ENCODE measurements at regions not wholly inside any gene's neighbourhood (a gene's known extent, or its start where the extent isn't known, plus 50 kb on each side); places are given as distances from the start of the nearest gene placed in this dataset.
"Not testable (repeated sequence)": the region's sequence is repeated elsewhere in the genome, so short reads cannot be mapped to it uniquely, and the experiment has no call there.

DNA sequence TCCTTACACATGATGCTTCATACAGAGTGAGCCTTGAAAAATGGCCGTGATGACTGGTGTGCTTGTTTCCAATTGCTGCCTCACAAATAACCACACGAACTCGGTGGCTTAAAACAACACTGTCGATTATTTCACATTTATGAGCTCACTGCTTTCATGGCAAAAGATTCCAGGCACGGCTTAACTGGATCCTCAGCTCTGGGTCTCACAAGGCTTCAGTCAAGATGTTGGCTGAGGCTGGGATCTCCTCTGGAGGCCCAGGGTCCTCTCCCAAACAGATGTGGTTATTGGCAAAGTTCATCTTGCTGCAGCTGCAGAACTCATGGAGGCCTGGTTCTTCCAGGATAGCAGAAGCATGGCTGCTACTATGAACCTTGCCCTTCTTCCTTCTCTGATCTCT lies 144.6 kb downstream of the TFAP2C start:
- DNase-seq, result no peak

DNA sequence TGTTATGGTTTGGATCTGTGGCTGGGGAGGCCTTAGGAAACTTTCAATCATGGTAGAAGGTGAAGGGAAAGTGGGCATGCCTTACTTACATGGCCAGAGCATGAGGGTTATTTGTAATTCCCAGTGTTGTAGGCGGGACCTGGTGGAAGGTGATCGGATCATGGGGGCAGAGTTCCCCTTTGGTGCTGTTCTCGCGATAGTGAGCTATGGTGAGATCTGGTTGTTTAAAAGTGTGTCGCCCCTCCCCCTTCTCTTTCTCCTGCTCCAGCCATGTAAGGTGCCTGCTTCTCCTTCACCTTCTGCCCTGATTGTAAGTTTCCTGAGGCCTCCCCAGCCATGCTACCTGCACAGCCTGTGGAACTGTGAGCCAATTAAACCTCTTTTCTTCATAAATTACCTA lies 145.8 kb downstream of the TFAP2C start:
- DNase-seq, result no peak

DNA sequence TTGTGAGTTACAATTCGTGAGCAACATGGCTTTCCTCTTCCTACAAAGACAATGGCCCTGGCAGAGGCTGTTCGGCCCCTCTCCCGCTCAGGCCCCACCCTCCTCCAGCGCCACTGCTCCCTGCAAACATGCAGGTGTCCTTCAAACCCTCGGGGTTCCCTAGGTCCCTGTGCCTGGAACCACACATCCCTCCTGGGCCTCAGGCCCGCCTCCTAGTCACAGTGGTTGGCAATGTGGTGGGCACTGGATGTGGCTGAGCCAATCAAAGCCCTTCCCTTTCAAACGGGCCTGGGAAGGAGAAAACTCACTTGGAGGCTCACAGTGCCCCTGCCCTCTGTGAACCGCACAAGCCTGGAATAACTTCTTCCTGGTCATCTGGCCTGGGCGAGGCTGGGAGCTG lies 147.2 kb downstream of the TFAP2C start:
- DNase-seq, result no peak

DNA sequence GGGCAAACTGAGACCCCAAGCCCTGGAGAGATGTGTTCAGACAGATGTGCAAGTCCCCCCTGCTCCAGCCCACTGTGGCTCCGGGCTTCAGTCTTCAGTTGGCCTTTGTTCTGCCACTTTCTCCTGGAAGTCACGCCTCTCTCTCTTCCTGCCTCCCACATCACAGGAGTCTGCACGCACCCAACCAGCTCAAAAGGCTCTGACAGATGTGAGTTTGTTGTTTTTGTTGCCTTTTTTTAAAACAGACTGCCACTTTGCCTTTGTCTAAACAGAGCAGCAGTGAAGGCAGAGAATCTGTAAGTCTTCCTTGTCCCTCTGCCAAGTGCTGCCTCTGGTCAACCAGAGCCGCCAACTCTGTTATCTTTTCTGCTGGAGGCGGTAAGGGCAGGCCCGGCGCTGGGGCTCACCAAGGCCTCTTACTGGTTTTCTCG lies 149.7 kb downstream of the TFAP2C start:
- DNase-seq, result no peak

DNA sequence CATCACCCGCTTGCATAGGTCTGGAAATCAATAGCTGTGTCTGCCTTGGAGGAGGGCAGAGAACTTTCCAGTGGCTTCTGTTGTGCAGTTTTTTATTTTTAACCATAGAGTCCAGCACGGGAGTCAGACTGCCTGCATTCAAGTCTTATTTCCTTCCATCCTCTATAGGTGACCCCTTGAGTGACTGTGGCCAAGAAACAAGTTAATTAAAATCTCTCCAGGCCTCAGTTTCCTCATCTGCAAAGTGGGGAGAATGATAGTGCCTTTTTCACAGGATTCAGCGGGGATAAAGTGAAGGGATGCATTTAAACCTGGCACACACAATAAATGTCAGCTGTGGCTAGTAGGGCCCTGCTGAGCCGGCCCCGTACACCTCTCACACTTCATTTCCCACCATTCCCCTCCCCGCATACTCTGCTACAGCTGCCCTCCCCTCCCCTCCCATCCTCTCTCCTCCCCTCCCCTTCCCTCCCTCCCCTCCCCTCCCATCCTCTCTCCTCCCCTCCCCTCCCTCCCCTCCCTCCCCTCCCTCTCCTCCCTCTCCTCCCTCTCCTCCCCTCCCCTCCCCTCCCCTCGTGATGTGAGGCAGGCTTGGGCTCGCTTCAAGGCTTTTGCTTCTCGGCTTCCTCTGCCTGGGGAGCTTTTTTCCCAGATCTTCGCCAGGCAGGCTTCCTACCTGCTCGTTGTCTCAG lies 150.5 kb downstream of the TFAP2C start:
- no peak for DNase-seq

DNA sequence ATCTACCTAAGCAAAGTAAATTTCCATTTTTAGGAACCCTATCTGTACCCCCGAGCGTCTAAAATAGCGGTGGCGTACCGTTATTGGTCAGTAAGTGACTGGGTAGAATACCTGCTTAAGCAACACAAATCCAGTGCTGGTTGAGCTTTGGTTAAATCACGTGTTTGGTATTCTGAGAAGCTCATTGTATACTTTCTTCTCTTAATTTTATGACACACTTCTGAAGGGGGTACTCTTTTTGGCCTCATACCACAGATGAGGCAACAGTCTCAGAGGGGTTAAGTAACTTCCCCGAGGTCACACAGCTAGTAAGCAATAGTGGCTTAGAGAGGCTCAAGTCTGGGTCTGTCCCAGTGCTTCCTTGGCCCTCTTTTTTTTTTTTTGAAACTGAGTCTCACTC lies 151.2 kb downstream of the TFAP2C start:
- DNase-seq, result no peak

DNA sequence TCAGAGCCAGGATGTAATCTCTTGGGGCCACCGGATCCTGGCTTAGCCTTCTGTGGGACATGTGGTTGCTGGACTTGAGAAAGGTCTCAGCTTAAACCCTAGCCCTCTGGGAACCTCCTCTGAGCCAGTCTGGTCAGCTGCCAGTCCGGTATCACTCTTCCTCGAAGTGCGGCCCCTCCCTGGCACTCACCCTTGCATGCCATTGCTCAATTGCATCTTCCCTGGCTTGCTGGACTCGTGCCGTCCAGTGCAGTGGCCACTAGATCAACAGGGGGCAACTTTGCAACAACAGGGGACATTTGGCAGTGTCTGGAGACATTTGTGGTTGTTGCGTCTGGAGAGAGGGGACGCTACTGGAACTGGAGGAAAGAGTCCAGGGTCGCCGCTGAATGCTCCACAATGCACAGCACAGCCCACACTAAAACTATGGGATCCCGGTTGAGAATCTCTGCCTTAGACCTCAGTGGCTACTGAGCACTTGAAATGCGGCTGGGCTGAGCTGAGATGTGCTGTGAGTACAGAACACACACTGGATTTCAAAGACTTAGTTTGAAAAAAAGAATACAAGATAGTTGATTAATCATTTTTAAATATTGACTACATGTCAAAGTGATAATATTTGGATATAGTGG lies 152.1 kb downstream of the TFAP2C start:
- no peak for DNase-seq

DNA sequence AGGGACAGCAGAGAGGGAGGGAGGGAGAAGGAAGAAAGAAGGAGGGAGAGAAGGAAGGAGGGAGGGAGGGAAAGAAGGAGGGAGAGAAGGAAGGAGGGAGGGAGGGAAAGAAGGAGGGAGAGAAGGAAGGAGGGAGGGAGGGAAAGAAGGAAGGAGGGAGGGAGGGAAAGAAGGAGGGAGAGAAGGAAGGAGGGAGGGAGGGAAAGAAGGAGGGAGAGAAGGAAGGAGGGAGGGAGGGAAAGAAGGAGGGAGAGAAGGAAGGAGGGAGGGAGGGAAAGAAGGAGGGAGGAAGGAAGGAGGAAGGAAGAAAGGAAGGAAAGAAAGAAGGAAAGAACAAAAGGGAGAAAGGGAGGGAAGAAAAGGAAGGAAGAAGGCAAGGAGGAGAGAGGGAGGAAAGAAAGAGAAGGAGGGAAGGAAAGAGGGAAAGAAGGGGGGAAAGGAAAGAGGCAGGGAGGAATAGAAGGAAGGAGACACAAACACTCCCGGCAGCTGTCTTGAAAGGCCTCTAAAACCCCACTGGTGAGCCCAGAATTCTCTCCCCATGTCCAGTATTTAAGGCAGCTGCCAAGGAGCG lies 153.0 kb downstream of the TFAP2C start:
- DNase-seq, result not testable (repeated sequence)

DNA sequence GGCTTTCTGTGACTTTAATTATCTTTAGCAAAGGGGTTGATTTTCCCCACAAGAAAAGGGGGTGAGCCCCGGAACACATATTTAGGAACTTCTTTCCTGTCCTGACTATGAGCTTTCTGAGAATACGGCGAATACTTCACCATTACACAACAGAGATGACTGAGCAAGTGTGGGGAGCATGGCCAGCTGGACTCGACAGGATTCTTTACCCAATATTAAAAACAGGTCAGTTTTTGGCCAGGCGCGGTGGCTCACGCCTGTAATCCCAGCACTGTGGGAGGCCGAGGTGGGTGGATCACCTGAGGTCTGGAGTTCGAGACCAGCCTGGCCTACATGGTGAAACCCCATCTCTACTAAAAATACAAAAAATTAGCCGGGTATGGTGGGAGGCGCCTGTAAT lies 153.7 kb downstream of the TFAP2C start:
- not testable (repeated sequence) for DNase-seq

DNA sequence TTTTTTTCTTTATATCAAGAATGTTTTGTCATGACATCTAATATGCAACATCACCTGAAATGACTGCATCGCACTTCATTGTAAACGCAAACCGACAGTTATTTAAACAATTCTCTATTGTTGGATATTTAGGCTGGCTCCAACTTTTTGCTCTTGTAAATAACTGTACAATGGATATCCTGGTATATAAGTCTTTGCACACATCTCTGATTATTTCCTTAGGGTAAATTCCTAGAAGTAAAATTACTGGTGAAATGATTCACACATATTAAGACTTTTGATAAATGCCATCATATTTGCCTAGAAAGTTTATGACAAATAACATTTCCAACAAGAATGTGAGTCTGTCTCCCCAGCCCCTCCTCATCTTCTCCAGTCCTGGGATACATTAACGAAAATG lies 154.7 kb downstream of the TFAP2C start:
- DNase-seq, result no peak

DNA sequence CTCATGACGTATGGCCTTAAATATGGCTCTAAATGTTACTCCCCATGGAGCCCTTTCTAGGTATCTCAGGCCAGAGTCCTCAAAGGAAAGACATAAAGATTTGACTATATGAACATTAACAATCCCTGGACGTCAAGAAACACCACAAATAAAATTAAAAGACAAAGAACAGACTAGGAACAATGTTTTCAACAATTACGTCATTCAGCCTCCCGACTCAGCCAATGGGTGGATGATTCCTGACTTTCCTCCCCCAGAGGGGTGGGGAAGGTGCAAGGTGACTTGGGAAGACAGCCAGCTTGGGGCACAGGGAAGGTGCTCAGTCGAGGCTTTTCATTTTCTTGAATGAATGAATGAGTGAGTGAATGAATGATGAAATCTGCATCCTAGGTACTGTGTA lies 157.4 kb downstream of the TFAP2C start:
- no peak for DNase-seq

DNA sequence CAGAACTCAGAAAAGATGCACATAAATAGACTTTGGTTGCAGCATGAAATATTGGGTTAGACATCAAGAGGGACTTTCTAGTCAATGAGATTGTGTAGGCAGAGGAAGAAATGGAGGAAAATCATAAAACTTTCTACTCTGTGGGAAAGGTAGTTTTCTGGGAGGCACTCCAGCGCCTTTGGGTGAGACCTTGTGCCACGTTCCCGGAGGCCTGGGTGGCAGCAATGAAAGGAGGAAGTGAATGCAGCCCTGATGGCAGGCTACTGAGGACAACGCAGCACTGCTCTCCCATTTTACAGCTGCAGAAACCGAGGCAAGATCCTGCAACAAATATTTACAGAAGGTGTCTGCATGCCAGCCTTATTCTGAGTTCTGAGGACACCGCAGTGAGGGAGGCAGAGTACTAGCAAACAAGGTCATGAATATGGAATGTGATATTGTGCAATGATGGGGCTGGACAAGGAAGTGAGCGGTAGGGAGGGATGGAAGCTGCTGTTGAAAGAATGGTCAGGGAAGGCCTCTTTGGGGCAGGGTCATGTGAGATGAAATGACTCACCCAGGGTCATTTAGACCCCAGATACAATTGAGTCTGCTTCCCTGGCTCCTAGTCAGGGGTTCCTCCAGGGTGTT lies 159.1 kb downstream of the TFAP2C start:
- no peak for DNase-seq

DNA sequence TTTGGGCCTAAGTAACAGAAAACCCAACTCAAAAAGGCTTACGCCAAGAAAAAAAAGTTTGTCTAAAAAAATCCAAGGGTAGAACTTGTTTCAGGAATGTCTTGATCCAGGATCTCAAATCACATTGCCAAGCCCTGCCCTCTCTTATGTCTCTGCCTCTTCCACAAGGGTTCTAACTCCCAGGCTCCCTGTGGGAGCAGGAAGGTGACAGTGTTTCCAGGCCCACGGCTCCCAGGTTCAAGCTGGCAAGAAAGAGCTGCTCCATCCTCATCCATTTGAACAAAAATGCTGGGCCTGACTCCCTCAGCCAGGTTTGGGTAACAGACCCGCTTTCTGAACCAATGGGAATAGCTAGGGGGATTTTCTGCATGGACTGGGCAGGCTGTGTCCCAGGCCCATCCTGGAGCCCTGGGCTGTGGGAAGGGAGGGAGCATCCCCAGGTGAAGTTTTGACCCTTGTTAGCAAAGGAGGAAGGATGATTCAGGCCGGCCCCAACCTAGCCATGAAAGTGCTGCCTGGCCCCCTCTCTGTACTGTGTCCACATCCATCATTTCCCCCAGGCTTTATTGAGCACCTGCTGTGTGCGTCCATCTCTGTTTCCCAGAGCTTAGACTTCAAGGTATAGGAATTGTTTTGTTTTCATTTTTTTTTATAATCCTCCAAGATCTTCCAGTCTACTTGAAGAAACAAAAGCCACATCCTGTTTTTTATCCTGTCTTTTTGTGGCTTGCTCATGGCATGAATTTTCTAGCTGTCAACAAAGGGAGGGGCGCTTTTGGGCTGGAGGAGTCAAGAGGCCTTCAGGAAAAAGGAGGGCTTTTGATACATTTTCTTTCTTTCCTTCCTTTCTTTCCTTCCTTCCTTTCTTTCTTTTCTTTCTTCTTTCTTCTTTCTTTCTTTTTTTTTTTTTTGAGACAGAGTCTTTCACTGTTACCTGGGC lies 159.8 kb downstream of the TFAP2C start:
- no peak for DNase-seq

DNA sequence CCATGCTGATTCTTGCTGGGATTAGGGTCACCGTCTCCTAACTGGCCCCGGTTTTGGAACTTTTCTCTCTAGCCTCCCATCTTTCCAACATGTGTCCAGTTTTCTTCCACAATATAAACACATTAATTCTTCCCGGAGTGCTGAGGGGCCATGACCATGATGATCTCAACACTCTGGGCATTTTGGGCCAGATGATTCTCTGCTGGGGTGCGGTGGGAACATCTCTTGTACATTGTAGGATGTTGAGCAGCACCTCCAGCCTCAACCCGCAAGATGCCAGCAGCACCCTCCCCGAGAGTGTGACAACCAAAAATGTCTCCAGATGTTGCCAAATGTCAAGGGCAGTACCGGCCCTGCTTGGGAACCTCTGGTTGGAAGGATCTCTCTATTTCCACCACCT lies 164.8 kb downstream of the TFAP2C start:
- no peak for DNase-seq

DNA sequence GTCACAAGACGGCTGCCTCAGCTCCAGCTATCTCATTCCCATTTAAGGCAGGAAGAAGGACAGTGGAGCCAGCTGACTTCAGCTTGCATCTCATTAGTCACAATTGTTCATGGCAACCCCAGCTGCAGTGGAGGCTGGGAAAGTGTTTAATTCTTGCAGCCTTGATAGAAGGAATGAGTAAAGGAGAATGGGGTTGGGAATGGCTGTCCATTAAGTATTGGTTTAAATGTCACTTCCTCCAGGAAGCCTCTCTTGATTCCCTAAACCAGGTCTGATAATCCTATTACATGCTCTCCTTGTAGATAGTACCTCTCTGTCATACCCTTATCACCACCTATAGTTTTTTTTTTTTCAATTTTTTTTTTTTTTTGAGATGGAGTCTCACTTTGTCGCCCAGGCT lies 166.4 kb downstream of the TFAP2C start:
- no peak for DNase-seq

DNA sequence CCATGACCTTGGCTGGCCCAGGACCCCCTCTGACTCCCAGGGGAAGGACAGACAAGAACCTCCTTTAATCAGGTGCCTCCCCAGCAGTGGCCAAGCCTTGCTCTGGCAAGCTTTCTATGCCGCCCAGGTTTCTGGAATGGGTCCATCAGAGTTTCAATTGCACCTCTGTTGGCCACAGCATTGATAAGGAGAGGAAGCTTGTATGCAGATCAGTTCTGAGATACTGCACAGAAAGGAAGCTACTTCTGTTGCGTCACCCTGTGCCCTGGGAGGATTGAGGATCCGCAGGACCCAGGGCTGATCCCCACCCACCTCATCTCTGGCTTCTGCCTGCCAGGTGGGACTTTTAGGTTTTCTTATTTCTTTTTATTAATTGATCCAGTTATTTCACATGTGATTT lies 167.2 kb downstream of the TFAP2C start:
- no peak for DNase-seq

DNA sequence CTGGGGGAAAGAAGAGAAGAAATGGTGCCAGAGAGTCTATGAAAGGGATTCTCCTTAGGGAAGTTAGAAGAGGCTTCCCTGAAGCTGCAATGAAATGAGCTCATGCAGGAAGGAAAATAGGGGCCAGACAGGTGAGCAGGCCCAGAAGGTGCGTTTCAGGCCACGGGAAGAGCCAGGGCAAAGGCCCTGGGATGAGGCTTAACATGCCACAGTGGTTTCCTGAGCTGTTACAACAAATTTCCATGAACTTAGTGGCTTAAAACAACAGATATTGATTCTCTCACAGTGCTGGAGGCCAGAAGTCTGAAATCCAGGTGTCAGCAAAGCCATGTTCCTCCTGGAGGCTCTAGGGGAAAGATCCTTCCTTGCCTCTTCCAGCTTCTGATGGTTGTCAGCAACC lies 167.9 kb downstream of the TFAP2C start:
- no peak for DNase-seq

DNA sequence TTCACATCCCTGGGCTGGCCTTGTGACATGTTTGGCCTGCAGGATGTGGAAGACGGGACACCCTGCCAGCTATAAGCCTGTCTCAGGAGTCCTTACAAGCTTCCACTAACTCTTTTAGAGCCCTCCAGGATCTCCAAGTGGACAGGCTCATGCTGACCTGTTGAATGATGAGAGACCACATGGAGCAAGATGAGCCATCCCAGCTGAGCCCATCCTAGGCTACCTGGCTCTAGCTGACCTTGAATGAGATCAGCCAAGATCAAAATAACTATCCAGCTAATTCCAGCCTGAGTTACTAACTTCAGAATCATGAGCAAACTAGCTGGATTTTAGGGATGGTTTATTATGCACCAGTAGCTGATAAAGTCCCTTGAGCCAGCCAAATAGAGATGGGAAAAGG lies 169.5 kb downstream of the TFAP2C start:
- no peak for DNase-seq

DNA sequence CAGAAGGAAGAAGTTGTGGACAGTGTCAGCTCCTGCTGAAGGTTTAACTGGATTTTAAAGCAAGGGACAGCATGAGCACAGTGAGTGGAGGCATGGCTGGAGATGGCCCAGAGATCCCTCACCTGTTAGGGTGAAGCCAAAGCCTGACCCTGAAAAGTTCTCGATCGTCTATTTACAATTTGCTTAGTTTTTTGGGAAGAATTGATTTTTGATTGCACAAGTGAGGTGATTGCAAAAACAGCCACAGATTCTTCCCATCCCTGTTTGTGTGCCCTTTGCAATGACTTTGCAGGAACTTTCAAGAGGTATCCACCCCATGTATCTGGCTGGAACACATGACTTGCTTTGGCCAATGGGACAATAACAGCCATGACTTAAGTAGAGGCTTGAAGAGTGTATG lies 170.1 kb downstream of the TFAP2C start:
- DNase-seq, result no peak

DNA sequence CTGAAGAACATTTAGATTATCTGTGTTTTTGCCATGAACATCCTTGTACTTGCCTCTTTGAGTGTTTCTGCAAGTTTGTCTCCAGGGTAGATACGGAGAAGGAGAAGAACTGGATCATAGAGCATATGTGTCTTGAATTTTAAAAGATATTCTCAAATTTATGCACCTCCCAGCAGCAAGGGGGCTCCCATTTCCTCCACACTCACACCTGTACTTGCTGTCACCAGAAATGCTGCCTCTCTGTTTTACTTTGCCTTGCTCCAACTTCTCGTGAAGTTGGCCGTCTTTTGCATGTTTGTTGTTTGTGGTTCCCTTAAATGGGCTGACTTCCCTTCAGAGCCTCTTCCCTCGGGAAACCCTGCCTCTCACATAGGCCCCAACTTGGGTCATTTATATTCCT lies 171.0 kb downstream of the TFAP2C start:
- no peak for DNase-seq

DNA sequence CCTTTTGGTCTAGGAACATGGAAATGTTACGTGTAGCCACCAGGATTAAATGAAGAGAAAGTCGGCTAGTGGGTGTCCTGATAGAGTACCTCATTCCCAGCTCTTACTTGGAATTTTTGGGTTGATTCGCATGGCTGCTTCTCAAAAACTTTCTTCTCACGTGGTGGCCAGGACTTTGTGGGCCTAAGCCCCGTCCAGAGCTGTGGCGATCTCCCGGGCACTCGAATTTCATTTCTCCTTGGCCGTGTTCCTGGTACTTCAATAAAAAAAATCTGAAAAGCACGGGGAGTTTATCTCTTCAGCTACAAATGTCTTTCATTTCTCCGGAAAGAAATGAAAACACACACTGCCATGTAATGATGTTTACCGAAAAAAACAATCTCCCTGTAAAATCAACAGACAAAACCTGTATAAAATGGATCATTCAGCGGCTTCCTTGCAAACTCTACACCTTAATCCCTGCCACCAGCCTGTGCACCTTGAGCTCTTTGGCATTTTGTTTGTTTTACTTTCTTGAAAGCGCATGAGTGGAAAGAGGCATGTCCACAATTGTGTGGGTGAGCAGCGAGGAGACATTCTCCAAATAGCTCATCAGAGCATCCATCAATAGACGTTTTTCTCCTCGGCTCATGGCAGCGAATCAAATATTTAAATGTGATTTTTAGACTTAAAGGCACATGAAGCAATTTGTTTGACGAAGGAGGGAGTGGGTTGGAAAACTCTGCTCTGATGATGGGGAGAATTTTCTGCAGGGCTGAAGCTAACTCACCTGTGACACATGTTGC lies 173.1 kb downstream of the TFAP2C start:
- no peak for DNase-seq

DNA sequence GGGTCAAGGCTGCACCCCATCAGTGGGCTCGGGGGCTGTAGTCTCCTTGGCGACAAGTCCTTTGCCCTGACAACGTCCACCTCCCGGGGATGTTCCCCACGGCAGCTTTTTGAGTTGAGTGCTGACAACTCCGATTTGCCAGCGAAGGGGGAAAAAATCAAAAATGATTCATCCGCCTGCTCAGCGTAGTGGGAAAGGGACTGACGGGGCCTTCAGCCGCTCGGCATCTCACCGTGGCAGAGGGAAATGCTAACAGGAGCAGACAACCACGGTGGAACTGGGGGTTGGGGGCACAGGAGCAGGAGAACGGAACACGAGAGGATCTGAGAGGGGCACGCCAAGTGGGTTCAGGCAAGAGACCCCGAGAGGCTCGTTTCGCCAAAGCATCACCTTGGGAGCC lies 173.7 kb downstream of the TFAP2C start:
- no peak for DNase-seq
